ENCODE measurements at regions not wholly inside any gene's neighbourhood (a gene's known extent, or its start where the extent isn't known, plus 50 kb on each side); places are given as distances from the start of the nearest gene placed in this dataset.

DNA sequence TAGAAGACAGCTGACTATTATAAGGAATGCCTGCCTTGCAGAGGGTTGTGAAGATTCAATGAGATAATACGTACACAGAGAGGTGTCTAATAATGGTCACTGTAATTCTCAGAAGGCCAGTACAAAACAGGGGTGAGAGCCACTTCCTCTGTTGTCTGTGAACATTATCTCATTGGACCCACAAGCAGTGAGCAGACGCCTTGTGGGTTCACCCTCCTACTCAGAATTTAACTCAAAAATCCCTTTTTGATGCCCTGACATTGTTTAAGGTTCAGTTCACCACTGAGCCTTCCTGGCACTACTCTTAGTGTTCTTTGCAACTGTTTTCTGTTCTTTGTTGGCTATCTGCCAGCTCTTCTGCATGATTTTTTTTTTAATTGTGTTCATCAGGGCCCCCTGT lies 467.4 kb downstream of the BCOR start:
- TF ChIP-seq ZNF624 (tag by site-specific recombination; IDR thresholded peaks at IDR 0.05): no peak
- no peak for TF ChIP-seq ZBTB8A (tag by site-specific recombination; IDR thresholded peaks at IDR 0.05)
- TF ChIP-seq, protein P1, sequence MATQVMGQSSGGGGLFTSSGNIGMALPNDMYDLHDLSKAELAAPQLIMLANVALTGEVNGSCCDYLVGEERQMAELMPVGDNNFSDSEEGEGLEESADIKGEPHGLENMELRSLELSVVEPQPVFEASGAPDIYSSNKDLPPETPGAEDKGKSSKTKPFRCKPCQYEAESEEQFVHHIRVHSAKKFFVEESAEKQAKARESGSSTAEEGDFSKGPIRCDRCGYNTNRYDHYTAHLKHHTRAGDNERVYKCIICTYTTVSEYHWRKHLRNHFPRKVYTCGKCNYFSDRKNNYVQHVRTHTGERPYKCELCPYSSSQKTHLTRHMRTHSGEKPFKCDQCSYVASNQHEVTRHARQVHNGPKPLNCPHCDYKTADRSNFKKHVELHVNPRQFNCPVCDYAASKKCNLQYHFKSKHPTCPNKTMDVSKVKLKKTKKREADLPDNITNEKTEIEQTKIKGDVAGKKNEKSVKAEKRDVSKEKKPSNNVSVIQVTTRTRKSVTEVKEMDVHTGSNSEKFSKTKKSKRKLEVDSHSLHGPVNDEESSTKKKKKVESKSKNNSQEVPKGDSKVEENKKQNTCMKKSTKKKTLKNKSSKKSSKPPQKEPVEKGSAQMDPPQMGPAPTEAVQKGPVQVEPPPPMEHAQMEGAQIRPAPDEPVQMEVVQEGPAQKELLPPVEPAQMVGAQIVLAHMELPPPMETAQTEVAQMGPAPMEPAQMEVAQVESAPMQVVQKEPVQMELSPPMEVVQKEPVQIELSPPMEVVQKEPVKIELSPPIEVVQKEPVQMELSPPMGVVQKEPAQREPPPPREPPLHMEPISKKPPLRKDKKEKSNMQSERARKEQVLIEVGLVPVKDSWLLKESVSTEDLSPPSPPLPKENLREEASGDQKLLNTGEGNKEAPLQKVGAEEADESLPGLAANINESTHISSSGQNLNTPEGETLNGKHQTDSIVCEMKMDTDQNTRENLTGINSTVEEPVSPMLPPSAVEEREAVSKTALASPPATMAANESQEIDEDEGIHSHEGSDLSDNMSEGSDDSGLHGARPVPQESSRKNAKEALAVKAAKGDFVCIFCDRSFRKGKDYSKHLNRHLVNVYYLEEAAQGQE (tag by site-specific recombination; IDR thresholded peaks at IDR 0.05): no peak
- TF ChIP-seq, protein P2, sequence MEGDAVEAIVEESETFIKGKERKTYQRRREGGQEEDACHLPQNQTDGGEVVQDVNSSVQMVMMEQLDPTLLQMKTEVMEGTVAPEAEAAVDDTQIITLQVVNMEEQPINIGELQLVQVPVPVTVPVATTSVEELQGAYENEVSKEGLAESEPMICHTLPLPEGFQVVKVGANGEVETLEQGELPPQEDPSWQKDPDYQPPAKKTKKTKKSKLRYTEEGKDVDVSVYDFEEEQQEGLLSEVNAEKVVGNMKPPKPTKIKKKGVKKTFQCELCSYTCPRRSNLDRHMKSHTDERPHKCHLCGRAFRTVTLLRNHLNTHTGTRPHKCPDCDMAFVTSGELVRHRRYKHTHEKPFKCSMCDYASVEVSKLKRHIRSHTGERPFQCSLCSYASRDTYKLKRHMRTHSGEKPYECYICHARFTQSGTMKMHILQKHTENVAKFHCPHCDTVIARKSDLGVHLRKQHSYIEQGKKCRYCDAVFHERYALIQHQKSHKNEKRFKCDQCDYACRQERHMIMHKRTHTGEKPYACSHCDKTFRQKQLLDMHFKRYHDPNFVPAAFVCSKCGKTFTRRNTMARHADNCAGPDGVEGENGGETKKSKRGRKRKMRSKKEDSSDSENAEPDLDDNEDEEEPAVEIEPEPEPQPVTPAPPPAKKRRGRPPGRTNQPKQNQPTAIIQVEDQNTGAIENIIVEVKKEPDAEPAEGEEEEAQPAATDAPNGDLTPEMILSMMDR (tag by site-specific recombination; IDR thresholded peaks at IDR 0.05): no peak
- TF ChIP-seq, protein P3, sequence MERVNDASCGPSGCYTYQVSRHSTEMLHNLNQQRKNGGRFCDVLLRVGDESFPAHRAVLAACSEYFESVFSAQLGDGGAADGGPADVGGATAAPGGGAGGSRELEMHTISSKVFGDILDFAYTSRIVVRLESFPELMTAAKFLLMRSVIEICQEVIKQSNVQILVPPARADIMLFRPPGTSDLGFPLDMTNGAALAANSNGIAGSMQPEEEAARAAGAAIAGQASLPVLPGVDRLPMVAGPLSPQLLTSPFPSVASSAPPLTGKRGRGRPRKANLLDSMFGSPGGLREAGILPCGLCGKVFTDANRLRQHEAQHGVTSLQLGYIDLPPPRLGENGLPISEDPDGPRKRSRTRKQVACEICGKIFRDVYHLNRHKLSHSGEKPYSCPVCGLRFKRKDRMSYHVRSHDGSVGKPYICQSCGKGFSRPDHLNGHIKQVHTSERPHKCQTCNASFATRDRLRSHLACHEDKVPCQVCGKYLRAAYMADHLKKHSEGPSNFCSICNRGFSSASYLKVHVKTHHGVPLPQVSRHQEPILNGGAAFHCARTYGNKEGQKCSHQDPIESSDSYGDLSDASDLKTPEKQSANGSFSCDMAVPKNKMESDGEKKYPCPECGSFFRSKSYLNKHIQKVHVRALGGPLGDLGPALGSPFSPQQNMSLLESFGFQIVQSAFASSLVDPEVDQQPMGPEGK (tag by site-specific recombination; IDR thresholded peaks at IDR 0.05): no peak
- TF ChIP-seq KLF9 (tag by site-specific recombination; IDR thresholded peaks at IDR 0.05; ENCODE audit: low read depth): no peak
- TF ChIP-seq, protein P4, sequence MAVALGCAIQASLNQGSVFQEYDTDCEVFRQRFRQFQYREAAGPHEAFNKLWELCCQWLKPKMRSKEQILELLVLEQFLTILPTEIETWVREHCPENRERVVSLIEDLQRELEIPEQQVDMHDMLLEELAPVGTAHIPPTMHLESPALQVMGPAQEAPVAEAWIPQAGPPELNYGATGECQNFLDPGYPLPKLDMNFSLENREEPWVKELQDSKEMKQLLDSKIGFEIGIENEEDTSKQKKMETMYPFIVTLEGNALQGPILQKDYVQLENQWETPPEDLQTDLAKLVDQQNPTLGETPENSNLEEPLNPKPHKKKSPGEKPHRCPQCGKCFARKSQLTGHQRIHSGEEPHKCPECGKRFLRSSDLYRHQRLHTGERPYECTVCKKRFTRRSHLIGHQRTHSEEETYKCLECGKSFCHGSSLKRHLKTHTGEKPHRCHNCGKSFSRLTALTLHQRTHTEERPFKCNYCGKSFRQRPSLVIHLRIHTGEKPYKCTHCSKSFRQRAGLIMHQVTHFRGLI (tag by site-specific recombination; IDR thresholded peaks at IDR 0.05): no peak
- TF ChIP-seq, protein P5, sequence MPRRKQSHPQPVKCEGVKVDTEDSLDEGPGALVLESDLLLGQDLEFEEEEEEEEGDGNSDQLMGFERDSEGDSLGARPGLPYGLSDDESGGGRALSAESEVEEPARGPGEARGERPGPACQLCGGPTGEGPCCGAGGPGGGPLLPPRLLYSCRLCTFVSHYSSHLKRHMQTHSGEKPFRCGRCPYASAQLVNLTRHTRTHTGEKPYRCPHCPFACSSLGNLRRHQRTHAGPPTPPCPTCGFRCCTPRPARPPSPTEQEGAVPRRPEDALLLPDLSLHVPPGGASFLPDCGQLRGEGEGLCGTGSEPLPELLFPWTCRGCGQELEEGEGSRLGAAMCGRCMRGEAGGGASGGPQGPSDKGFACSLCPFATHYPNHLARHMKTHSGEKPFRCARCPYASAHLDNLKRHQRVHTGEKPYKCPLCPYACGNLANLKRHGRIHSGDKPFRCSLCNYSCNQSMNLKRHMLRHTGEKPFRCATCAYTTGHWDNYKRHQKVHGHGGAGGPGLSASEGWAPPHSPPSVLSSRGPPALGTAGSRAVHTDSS (tag by site-specific recombination; IDR thresholded peaks at IDR 0.05): no peak
- TF ChIP-seq HOXA7 (CRISPR knock-in tag; IDR thresholded peaks at IDR 0.05; ENCODE audit: borderline replicate concordance): no peak
- no peak for TF ChIP-seq ZNF335 (tag by site-specific recombination; conservative IDR thresholded peaks at IDR 0.05)

Measured in HEK293 (cell line).